Caco-2 (cell line): ENCODE measurements at regions not wholly inside any gene's neighbourhood (a gene's known extent, or its start where the extent isn't known, plus 50 kb on each side); places are given as distances from the start of the nearest gene placed in this dataset.

ENCODE experiments used
- BruUV-seq: library from RNA; stranded (reverse); fragments of 400-500 nt; replicated peaks from 2 replicates; lab custom pipeline; 2021; lab: Mats Ljungman, UMichigan
- CTCF ChIA-PET: fragments of 300-600 bp; sonication (Branson Sonifier 250); formaldehyde crosslinking; loops from one replicate; lab custom pipeline; 2022; ENCODE audit warnings: antibody characterized with exemption; lab: Charles Lee
- POLR2A ChIA-PET: fragments of 300-600 bp; sonication (Branson Sonifier 250); formaldehyde crosslinking; loops from one replicate; lab custom pipeline; 2022; ENCODE audit warnings: antibody characterized with exemption; lab: Charles Lee
- DNase-seq, 2 experiments: peaks; one replicate each; pipeline versions ENCODE4 v3.0.0 to v3.0.0-alpha.2; 2020 to 2022
- H3K27me3 ChIP-seq: replicated peaks from 2 replicates; pipeline ENCODE4 v1.6.0; 2011; ENCODE audit warnings: low read length; ENCODE audit not compliant: control insufficient read depth, insufficient read depth
- H3K36me3 ChIP-seq: 2 replicates; pipeline ENCODE4 v1.5.1; 2011; ENCODE audit warnings: low read length; ENCODE audit not compliant: control insufficient read depth, insufficient read depth
- H3K4me1 ChIP-seq: fragments of 250-450 bp; sonication (Bioruptor Pico); 2 replicates; pipeline ENCODE4 v1.5.1; 2020; ENCODE audit warnings: mild to moderate bottlenecking
- H3K4me3 ChIP-seq: 2 replicates; pipeline ENCODE4 v1.5.1; 2011; ENCODE audit warnings: low read depth, mild to moderate bottlenecking, control low read depth, low read length
- H3K9me3 ChIP-seq: fragments of 250-450 bp; sonication (Bioruptor Pico); 2 replicates; pipeline ENCODE4 v1.5.1; 2020; ENCODE audit warnings: mild to moderate bottlenecking, moderate library complexity
- H3K27ac Mint-ChIP-seq: one replicate; pipeline ENCODE4 v1.8.0; 2022; ENCODE audit warnings: mixed read lengths; ENCODE audit not compliant: unreplicated experiment
- H3K27me3 Mint-ChIP-seq: one replicate; pipeline ENCODE4 v1.8.0; 2022; ENCODE audit warnings: mixed read lengths; ENCODE audit not compliant: insufficient read depth, unreplicated experiment
- H3K36me3 Mint-ChIP-seq: one replicate; pipeline ENCODE4 v1.8.0; 2022; ENCODE audit warnings: mild to moderate bottlenecking, mixed read lengths; ENCODE audit not compliant: insufficient read depth, unreplicated experiment
- H3K4me1 Mint-ChIP-seq: one replicate; pipeline ENCODE4 v1.8.0; 2022; ENCODE audit warnings: low read depth, mixed read lengths; ENCODE audit not compliant: unreplicated experiment
- H3K4me3 Mint-ChIP-seq: one replicate; pipeline ENCODE4 v1.8.0; 2022; ENCODE audit warnings: mild to moderate bottlenecking, moderate library complexity, mixed read lengths; ENCODE audit not compliant: unreplicated experiment
- H3K9me3 Mint-ChIP-seq: one replicate; pipeline ENCODE4 v1.8.0; 2022; ENCODE audit warnings: mixed read lengths; ENCODE audit not compliant: unreplicated experiment
- CTCF ChIP-seq, 2 experiments: fragments of 200-600 bp in 1 of 2; IDR thresholded peaks; 1 replicate in 1 of 2; 2 replicates in 1 of 2; pipeline versions ENCODE4 v1.5.1 to v1.8.0; 2011 to 2022; ENCODE audit warnings: antibody characterized with exemption in 1 of 2, control low read depth in 1 of 2, inconsistent platforms in 1 of 2, low read depth in 1 of 2, low read length in 1 of 2, mild to moderate bottlenecking in 1 of 2, moderate library complexity in 1 of 2; ENCODE audit not compliant: insufficient read depth in 1 of 2, severe bottlenecking in 1 of 2, unreplicated experiment in 1 of 2
- intact Hi-C: fragments of 100-400 bp; cut with micrococcal nuclease; formaldehyde crosslinking; loops from one replicate; pipeline ENCODE4 v1.10.0; 2022; ENCODE audit not compliant: unreplicated experiment

GRCh38 chr7:17549406-17549805, 251.0 kb downstream of the AHR start:
- Mint-ChIP-seq H3K4me3 (no peak overlapping the region), H3K27me3 (no peaks in the 10 kb centered on the region), H3K9me3 (peaks cover 21% of the 10 kb centered on the region), H3K4me1 (peaks cover 12% of the 10 kb centered on the region), H3K27ac (no peak overlapping the region), H3K36me3 (no peaks in the 10 kb centered on the region)
- ChIA-PET POLR2A (no interaction called here), CTCF (no interaction called here)
- no peak for TF ChIP-seq CTCF (IDR thresholded peaks at IDR 0.05; ENCODE audit: insufficient read depth in 1 of 2, low read depth in 1 of 2, low read length in 1 of 2, severe bottlenecking in 1 of 2, unreplicated experiment in 1 of 2)
- DNase-seq = no peak
- no peaks in the 10 kb centered on the region for H3K9me3 ChIP-seq
- BruUV-seq = no TSS peak
- H3K27me3 ChIP-seq = no peaks in the 10 kb centered on the region
- no peak overlapping the region for H3K4me3 ChIP-seq
- intact Hi-C loops = no loop called here
- no peaks in the 10 kb centered on the region; the same call in 1 of the 2 replicates for H3K36me3 ChIP-seq
- H3K4me1 ChIP-seq = no peaks in the 10 kb centered on the region

- Histone ChIP-seq H3K9me3 (no peaks in the 10 kb centered on the region), H3K36me3 (no peaks in the 10 kb centered on the region; the same call in 1 of the 2 replicates), H3K27me3 (no peaks in the 10 kb centered on the region), H3K4me1 (no peaks in the 10 kb centered on the region), H3K4me3 (no peak overlapping the region)
- Mint-ChIP-seq H3K4me3 (no peak overlapping the region), H3K27me3 (no peaks in the 10 kb centered on the region), H3K4me1 (peaks cover 1% of the 10 kb centered on the region), H3K9me3 (peaks cover 28% of the 10 kb centered on the region), H3K36me3 (no peaks in the 10 kb centered on the region), H3K27ac (no peak overlapping the region)
- TF ChIP-seq CTCF (IDR thresholded peaks at IDR 0.05; ENCODE audit: insufficient read depth in 1 of 2, low read depth in 1 of 2, low read length in 1 of 2, severe bottlenecking in 1 of 2, unreplicated experiment in 1 of 2) = no peak
- BruUV-seq = no TSS peak
- ChIA-PET CTCF (no interaction called here), POLR2A (no interaction called here)
- intact Hi-C loops = no loop called here
- DNase-seq = no peak
These were observed 253.9 kb downstream of the AHR start for GRCh38 chr7:17552373-17552772.

GRCh38 chr7:17552952-17553351, 254.5 kb downstream of the AHR start:
- Histone ChIP-seq H3K4me3 (no peak overlapping the region), H3K9me3 (no peaks in the 10 kb centered on the region), H3K27me3 (no peaks in the 10 kb centered on the region), H3K36me3 (no peaks in the 10 kb centered on the region; the same call in 1 of the 2 replicates), H3K4me1 (peaks cover 2% of the 10 kb centered on the region)
- Mint-ChIP-seq H3K4me1 (peaks cover 3% of the 10 kb centered on the region), H3K27me3 (no peaks in the 10 kb centered on the region), H3K4me3 (no peak overlapping the region), H3K9me3 (peaks cover 28% of the 10 kb centered on the region), H3K36me3 (no peaks in the 10 kb centered on the region), H3K27ac (no peak overlapping the region)
- CTCF ChIA-PET = no interaction called here
- POLR2A ChIA-PET = no interaction called here
- BruUV-seq = no TSS peak
- DNase-seq = no peak
- no peak for TF ChIP-seq CTCF (IDR thresholded peaks at IDR 0.05; ENCODE audit: insufficient read depth in 1 of 2, low read depth in 1 of 2, low read length in 1 of 2, severe bottlenecking in 1 of 2, unreplicated experiment in 1 of 2)
- intact Hi-C loops = no loop called here
